Cardiac fibroblast (primary cell): ENCODE measurements at regions not wholly inside any gene's neighbourhood (a gene's known extent, or its start where the extent isn't known, plus 50 kb on each side); places are given as distances from the start of the nearest gene placed in this dataset.
A peak's percentile ranks its signal among the peaks of the same experiment; 100 is the strongest.
"Not testable (repeated sequence)": the region's sequence is repeated elsewhere in the genome, so short reads cannot be mapped to it uniquely, and the experiment has no call there.

Experiments
- DNase-seq, 2 donors: peaks; one replicate each; pipeline versions ENCODE4 v3.0.0 to v3.0.0-alpha.2; 2010; ENCODE audit warnings: low read depth in 2 of 2
- H3K4me3 ChIP-seq, 2 donors: replicated peaks in 1 of 2; 1 replicate in 1 of 2; 2 replicates in 1 of 2; pipeline ENCODE4 v1.5.1; 2011; ENCODE audit warnings: low read depth in 2 of 2, low read length in 2 of 2, mild to moderate bottlenecking in 2 of 2, moderate library complexity in 1 of 2
- CTCF ChIP-seq: IDR thresholded peaks from one replicate; pipeline ENCODE4 v1.5.1; 2011; ENCODE audit warnings: low read depth, mild to moderate bottlenecking, low read length, inconsistent platforms

GRCh38 chr7:149605696-149606095, 108.1 kb upstream of the ZNF746 start:
- DNase-seq, result no peak
- no peak for TF ChIP-seq CTCF
- H3K4me3 ChIP-seq, result no peak overlapping the region

- DNase-seq, result no peak
- H3K4me3 ChIP-seq, result no peak overlapping the region
These were observed 106.9 kb upstream of the ZNF746 start for GRCh38 chr7:149604521-149604920.

GRCh38 chr7:149600669-149601330, 103.2 kb upstream of the ZNF746 start:
- DNase-seq, H3K4me3 ChIP-seq: not testable (repeated sequence)

More at GRCh38 chr7:149604521-149604920, 106.9 kb upstream of the ZNF746 start:
- no peak for TF ChIP-seq CTCF

- no peak for DNase-seq
- H3K4me3 ChIP-seq, result no peak overlapping the region
- TF ChIP-seq CTCF, result no peak
These were observed 102.1 kb upstream of the ZNF746 start for GRCh38 chr7:149599636-149600206.

GRCh38 chr7:149598721-149599308, 101.2 kb upstream of the ZNF746 start:
- DNase-seq, result peak; percentile 52 to 53

GRCh38 chr7:149597789-149598188, 100.2 kb upstream of the ZNF746 start:
- not testable (repeated sequence) for DNase-seq, H3K4me3 ChIP-seq

More at GRCh38 chr7:149598721-149599308, 101.2 kb upstream of the ZNF746 start:
- peak; percentile 55 for TF ChIP-seq CTCF
- no peak overlapping the region for H3K4me3 ChIP-seq

- no peak overlapping the region for H3K4me3 ChIP-seq
- DNase-seq, result no peak
- no peak for TF ChIP-seq CTCF
These were observed 97.9 kb upstream of the ZNF746 start for GRCh38 chr7:149595541-149595940.
